OCI-LY7 (cell line): ENCODE measurements at regions not wholly inside any gene's neighbourhood (a gene's known extent, or its start where the extent isn't known, plus 50 kb on each side); places are given as distances from the start of the nearest gene placed in this dataset.
A peak's percentile ranks its signal among the peaks of the same experiment; 100 is the strongest.

Experiments used
- BruUV-seq: library from RNA; stranded (reverse); fragments of 400-500 nt; replicated peaks from 2 replicates; lab custom pipeline; 2021; lab: Mats Ljungman, UMichigan
- CTCF ChIA-PET: fragments of 300-600 bp; sonication (Branson Sonifier 250); formaldehyde crosslinking; loops from one replicate; lab custom pipeline; 2022; ENCODE audit warnings: antibody characterized with exemption; ENCODE audit not compliant: unreplicated experiment; lab: Charles Lee
- POLR2A ChIA-PET: fragments of 300-600 bp; sonication (Branson Sonifier 250); formaldehyde crosslinking; loops from one replicate; lab custom pipeline; 2022; ENCODE audit warnings: antibody characterized with exemption; lab: Charles Lee
- DNase-seq: peaks from one replicate; pipeline ENCODE4 v3.0.0-alpha.2; 2015; ENCODE audit warnings: low spot score
- H2AFZ ChIP-seq: fragments of 200-600 bp; sonication (generic), shearing (Covaris generic); 2 replicates; pipeline ENCODE4 v1.6.1; 2014; ENCODE audit warnings: mild to moderate bottlenecking, antibody characterized with exemption, low read length, moderate library complexity
- H3K27ac ChIP-seq: fragments of 200-600 bp; sonication (generic); 2 replicates; pipeline ENCODE4 v1.5.1; 2014; ENCODE audit warnings: mixed run types, low read depth, mild to moderate bottlenecking, moderate library complexity, low read length, inconsistent platforms; ENCODE audit not compliant: poor library complexity, severe bottlenecking
- H3K36me3 ChIP-seq: fragments of 200-600 bp; sonication (generic); 2 replicates; pipeline ENCODE4 v1.6.1; 2014; ENCODE audit warnings: mild to moderate bottlenecking, antibody characterized with exemption, low read length, moderate library complexity, mixed read lengths; ENCODE audit not compliant: insufficient read depth
- H3K4me1 ChIP-seq: fragments of 200-600 bp; sonication (generic); 2 replicates; pipeline ENCODE4 v1.5.1; 2014; ENCODE audit warnings: mild to moderate bottlenecking, low read length; ENCODE audit not compliant: insufficient read depth, poor library complexity, severe bottlenecking
- H3K4me2 ChIP-seq: fragments of 200-600 bp; sonication (generic); 2 replicates; pipeline ENCODE4 v1.6.1; 2014; ENCODE audit warnings: mild to moderate bottlenecking, low read length
- H3K4me3 ChIP-seq: fragments of 200-600 bp; sonication (generic); 2 replicates; pipeline ENCODE4 v1.5.1; 2014; ENCODE audit warnings: mild to moderate bottlenecking, low read depth, low read length; ENCODE audit not compliant: poor library complexity, severe bottlenecking
- H3K79me2 ChIP-seq: fragments of 200-600 bp; sonication (generic); 2 replicates; pipeline ENCODE4 v1.6.1; 2016; ENCODE audit warnings: low read depth, mild to moderate bottlenecking, low read length, moderate library complexity, mixed read lengths; ENCODE audit not compliant: insufficient read depth
- H3K9me2 ChIP-seq: fragments of 200-600 bp; sonication (generic); 2 replicates; pipeline ENCODE4 v1.6.1; 2016; ENCODE audit warnings: mild to moderate bottlenecking, low read length, mixed read lengths; ENCODE audit not compliant: insufficient read depth
- H3K9me3 ChIP-seq: fragments of 200-600 bp; sonication (generic); 2 replicates; pipeline ENCODE4 v1.6.1; 2014; ENCODE audit warnings: mild to moderate bottlenecking, mixed run types, low read length, mixed read lengths
- H4K20me1 ChIP-seq: fragments of 200-600 bp; sonication (generic); 2 replicates; pipeline ENCODE4 v1.6.1; 2014; ENCODE audit warnings: mild to moderate bottlenecking, antibody characterized with exemption, low read length, moderate library complexity, mixed read lengths; ENCODE audit not compliant: insufficient read depth
- EZH2phosphoT487 ChIP-seq: fragments of 200-600 bp; sonication (generic); IDR thresholded peaks from 2 replicates; pipeline ENCODE4 v1.6.1; 2018; ENCODE audit warnings: low read depth, borderline replicate concordance, mild to moderate bottlenecking, mixed run types, antibody characterized with exemption, low read length, moderate library complexity, mixed read lengths
- intact Hi-C: fragments of 100-400 bp; cut with micrococcal nuclease; formaldehyde crosslinking; loops from one replicate; pipeline ENCODE4 v1.10.0; 2022; ENCODE audit not compliant: unreplicated experiment
- TF ChIP-seq, protein P1 (sequence below): fragments of 200-600 bp; sonication (generic); conservative IDR thresholded peaks from 2 replicates; pipeline ENCODE4 v1.5.1; 2014; ENCODE audit warnings: mild to moderate bottlenecking, antibody characterized with exemption, low read length, moderate library complexity, mixed read lengths

DNA sequence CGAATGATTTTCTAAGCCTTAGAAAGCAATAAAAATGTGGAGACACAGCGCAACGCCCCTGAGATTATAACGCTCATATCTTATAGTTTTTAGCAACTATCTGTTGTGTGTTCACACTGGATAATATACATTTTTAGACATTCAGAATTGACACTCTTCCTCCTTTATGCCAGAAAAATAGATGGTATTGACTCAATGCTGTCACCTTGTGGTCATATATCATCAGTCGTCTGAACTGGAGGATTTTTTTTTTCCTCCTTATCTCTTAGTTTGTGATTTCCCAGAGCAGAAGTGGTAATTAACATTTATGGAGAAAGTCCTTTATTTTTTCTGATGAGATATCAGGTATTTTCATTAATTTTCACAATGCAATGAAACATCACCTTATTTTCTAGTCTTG, 759.6 kb downstream of the RAB28 start:
- intact Hi-C loops: no loop called here
- H2AFZ ChIP-seq: no peak overlapping the region
- peak; percentile 13 for DNase-seq
- no peaks in the 10 kb centered on the region for H3K4me1 ChIP-seq
- ChIA-PET CTCF (interaction anchor here (0.8 kb wide), 1 partner anchor 13 kb away, joined by 3 read pairs; no protein-coding TSS in a partner anchor), POLR2A (no interaction called here)
- no peaks in the 10 kb centered on the region for H4K20me1 ChIP-seq
- H3K36me3 ChIP-seq: no peaks in the 10 kb centered on the region
- H3K9me3 ChIP-seq: no peaks in the 10 kb centered on the region
- H3K4me3 ChIP-seq: no peak overlapping the region
- H3K9me2 ChIP-seq: no peaks in the 10 kb centered on the region
- H3K27ac ChIP-seq: no peak overlapping the region
- no peak overlapping the region for H3K4me2 ChIP-seq
- TF ChIP-seq, protein P1, sequence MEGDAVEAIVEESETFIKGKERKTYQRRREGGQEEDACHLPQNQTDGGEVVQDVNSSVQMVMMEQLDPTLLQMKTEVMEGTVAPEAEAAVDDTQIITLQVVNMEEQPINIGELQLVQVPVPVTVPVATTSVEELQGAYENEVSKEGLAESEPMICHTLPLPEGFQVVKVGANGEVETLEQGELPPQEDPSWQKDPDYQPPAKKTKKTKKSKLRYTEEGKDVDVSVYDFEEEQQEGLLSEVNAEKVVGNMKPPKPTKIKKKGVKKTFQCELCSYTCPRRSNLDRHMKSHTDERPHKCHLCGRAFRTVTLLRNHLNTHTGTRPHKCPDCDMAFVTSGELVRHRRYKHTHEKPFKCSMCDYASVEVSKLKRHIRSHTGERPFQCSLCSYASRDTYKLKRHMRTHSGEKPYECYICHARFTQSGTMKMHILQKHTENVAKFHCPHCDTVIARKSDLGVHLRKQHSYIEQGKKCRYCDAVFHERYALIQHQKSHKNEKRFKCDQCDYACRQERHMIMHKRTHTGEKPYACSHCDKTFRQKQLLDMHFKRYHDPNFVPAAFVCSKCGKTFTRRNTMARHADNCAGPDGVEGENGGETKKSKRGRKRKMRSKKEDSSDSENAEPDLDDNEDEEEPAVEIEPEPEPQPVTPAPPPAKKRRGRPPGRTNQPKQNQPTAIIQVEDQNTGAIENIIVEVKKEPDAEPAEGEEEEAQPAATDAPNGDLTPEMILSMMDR: peak; percentile 75
- no peak for TF ChIP-seq EZH2phosphoT487
- H3K79me2 ChIP-seq: no peaks in the 10 kb centered on the region
- BruUV-seq: no TSS peak

DNA sequence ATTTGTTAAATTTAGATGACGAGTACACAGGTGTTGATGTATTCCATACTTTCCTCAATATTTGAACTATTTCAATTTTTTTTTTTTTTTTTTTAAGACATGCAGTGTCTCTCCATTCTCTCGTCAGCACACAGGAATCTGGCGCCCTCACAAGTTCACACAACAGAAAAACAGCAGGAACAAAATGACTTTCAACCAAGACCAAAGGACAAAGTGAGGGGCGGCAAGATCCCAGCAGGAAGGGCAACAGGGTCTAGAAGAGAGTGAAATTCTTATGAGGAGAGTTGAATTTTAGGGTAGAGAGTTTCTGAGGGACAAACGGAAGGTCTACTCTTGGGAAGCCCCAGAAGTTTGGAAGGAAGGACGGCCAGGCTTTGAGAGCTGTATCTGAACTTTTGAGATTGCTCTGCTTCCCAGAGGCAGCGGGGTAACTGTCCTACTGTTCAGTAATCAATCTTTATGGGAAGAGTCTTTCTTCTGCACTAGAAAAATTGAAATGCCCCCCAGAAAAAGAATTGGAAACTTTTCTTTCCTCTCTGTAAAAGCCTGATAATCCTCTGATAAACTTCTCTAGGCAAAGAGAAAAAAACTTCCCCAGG, 760.2 kb downstream of the RAB28 start:
- Histone ChIP-seq H3K79me2 (no peaks in the 10 kb centered on the region), H3K36me3 (no peaks in the 10 kb centered on the region), H3K4me3 (no peak overlapping the region), H3K4me1 (no peaks in the 10 kb centered on the region), H3K9me2 (no peaks in the 10 kb centered on the region), H3K4me2 (no peak overlapping the region), H2AFZ (no peak overlapping the region), H3K9me3 (no peaks in the 10 kb centered on the region), H4K20me1 (no peaks in the 10 kb centered on the region), H3K27ac (no peak overlapping the region)
- POLR2A ChIA-PET: no interaction called here
- intact Hi-C loops: no loop called here
- CTCF ChIA-PET: no interaction called here
- DNase-seq: no peak
- BruUV-seq: no TSS peak
- TF ChIP-seq, protein P1: no peak
- no peak for TF ChIP-seq EZH2phosphoT487

DNA sequence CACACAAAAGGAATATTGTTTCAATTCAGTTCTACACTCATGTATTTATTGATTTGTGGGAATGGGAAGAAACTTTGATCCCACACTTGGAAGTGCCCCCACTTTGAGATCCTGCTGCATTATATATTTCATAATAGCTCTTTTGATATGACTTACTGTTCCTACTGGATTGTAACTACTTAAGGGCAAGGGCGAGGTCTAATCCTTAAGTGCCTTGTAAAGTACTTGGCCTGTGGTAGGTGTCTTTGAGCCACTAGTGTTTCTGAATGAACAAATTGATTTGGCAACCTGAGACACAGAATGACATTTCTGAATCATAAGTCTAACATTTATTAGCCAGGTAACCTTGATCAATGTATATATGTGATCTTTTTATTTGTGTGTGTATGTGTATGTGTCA, 767.2 kb downstream of the RAB28 start:
- H3K4me3 ChIP-seq: no peak overlapping the region
- no TSS peak for BruUV-seq
- H3K27ac ChIP-seq: no peak overlapping the region
- no peaks in the 10 kb centered on the region for H3K4me1 ChIP-seq
- no peak overlapping the region for H3K4me2 ChIP-seq
- no peak overlapping the region for H2AFZ ChIP-seq
- no peaks in the 10 kb centered on the region for H3K9me2 ChIP-seq
- no peaks in the 10 kb centered on the region for H3K9me3 ChIP-seq
- TF ChIP-seq, protein P1: no peak
- no peak for TF ChIP-seq EZH2phosphoT487
- POLR2A ChIA-PET: interaction anchor here (0.5 to 0.7 kb wide), 3 partner anchors 9 to 483 kb away, joined by 3 read pairs; no protein-coding TSS in a partner anchor
- CTCF ChIA-PET: no interaction called here
- no peak for DNase-seq
- H4K20me1 ChIP-seq: no peaks in the 10 kb centered on the region
- no peaks in the 10 kb centered on the region for H3K79me2 ChIP-seq
- no peaks in the 10 kb centered on the region for H3K36me3 ChIP-seq
- intact Hi-C loops: no loop called here
